ENCODE measurements at regions not wholly inside any gene's neighbourhood (a gene's known extent, or its start where the extent isn't known, plus 50 kb on each side); places are given as distances from the start of the nearest gene placed in this dataset.

GRCh38 chr22:27470169-27470772 lies 331.3 kb downstream of the MN1 start:
- Histone ChIP-seq H3K9ac (ENCODE audit: low read length in 3 of 3) (no peak overlapping the region), H3K4me1 (ENCODE audit: control insufficient read depth in 2 of 3, insufficient read depth in 2 of 3, low read depth in 1 of 3, low read length in 3 of 3) (no peaks in the 10 kb centered on the region), H3K4me3 (ENCODE audit: low read length in 3 of 3) (no peak overlapping the region), H3K9me3 (ENCODE audit: control insufficient read depth in 2 of 3, insufficient read depth in 1 of 3, low read length in 3 of 3) (no peaks in the 10 kb centered on the region), H3K27ac (ENCODE audit: low read depth in 2 of 2, low read length in 2 of 2) (no peak overlapping the region), H3K36me3 (ENCODE audit: control insufficient read depth in 2 of 3, insufficient read depth in 3 of 3, low read length in 3 of 3) (no peaks in the 10 kb centered on the region), H3K27me3 (ENCODE audit: control insufficient read depth, insufficient read depth, low read length) (no peaks in the 10 kb centered on the region)
- DNase-seq = no peak
- intact Hi-C loops (cut with DNase I) = no loop called here
- TF ChIP-seq CTCF (IDR thresholded peaks at IDR 0.05; ENCODE audit: borderline replicate concordance, extremely low read depth, insufficient read depth) = no peak
- no peak for FAIRE-seq

- H3K36me3 ChIP-seq (ENCODE audit: control insufficient read depth in 2 of 3, insufficient read depth in 3 of 3, low read length in 3 of 3) = no peaks in the 10 kb centered on the region
- intact Hi-C loops (cut with DNase I) = no loop called here
- no peak for FAIRE-seq
Measured at GRCh38 chr22:27472975-27473374, 328.6 kb downstream of the MN1 start.

GRCh38 chr22:27473533-27473932 lies 328.0 kb downstream of the MN1 start:
- Histone ChIP-seq H3K27ac (ENCODE audit: low read depth in 2 of 2, low read length in 2 of 2) (no peak overlapping the region), H3K9me3 (ENCODE audit: control insufficient read depth in 2 of 3, insufficient read depth in 1 of 3, low read length in 3 of 3) (no peaks in the 10 kb centered on the region), H3K36me3 (ENCODE audit: control insufficient read depth in 2 of 3, insufficient read depth in 3 of 3, low read length in 3 of 3) (no peaks in the 10 kb centered on the region), H3K9ac (ENCODE audit: low read length in 3 of 3) (no peak overlapping the region), H3K4me3 (ENCODE audit: low read length in 3 of 3) (no peak overlapping the region), H3K27me3 (ENCODE audit: control insufficient read depth, insufficient read depth, low read length) (no peaks in the 10 kb centered on the region), H3K4me1 (ENCODE audit: control insufficient read depth in 2 of 3, insufficient read depth in 2 of 3, low read depth in 1 of 3, low read length in 3 of 3) (no peaks in the 10 kb centered on the region)
- TF ChIP-seq CTCF (IDR thresholded peaks at IDR 0.05; ENCODE audit: borderline replicate concordance, extremely low read depth, insufficient read depth) = no peak
- no peak for FAIRE-seq
- intact Hi-C loops (cut with DNase I) = no loop called here
- no peak for DNase-seq

More at GRCh38 chr22:27472975-27473374, 328.6 kb downstream of the MN1 start:
- no peak for TF ChIP-seq CTCF (IDR thresholded peaks at IDR 0.05; ENCODE audit: borderline replicate concordance, extremely low read depth, insufficient read depth)
- no peak overlapping the region for H3K4me3 ChIP-seq (ENCODE audit: low read length in 3 of 3)
- H3K9ac ChIP-seq (ENCODE audit: low read length in 3 of 3) = no peak overlapping the region
- no peak for DNase-seq
- no peak overlapping the region for H3K27ac ChIP-seq (ENCODE audit: low read depth in 2 of 2, low read length in 2 of 2)
- H3K9me3 ChIP-seq (ENCODE audit: control insufficient read depth in 2 of 3, insufficient read depth in 1 of 3, low read length in 3 of 3) = no peaks in the 10 kb centered on the region
- H3K27me3 ChIP-seq (ENCODE audit: control insufficient read depth, insufficient read depth, low read length) = no peaks in the 10 kb centered on the region
- H3K4me1 ChIP-seq (ENCODE audit: control insufficient read depth in 2 of 3, insufficient read depth in 2 of 3, low read depth in 1 of 3, low read length in 3 of 3) = no peaks in the 10 kb centered on the region

- intact Hi-C loops (cut with DNase I) = no loop called here
- Histone ChIP-seq H3K9me3 (ENCODE audit: control insufficient read depth in 2 of 3, insufficient read depth in 1 of 3, low read length in 3 of 3) (no peaks in the 10 kb centered on the region), H3K4me1 (ENCODE audit: control insufficient read depth in 2 of 3, insufficient read depth in 2 of 3, low read depth in 1 of 3, low read length in 3 of 3) (no peaks in the 10 kb centered on the region), H3K36me3 (ENCODE audit: control insufficient read depth in 2 of 3, insufficient read depth in 3 of 3, low read length in 3 of 3) (no peaks in the 10 kb centered on the region), H3K4me3 (ENCODE audit: low read length in 3 of 3) (no peak overlapping the region), H3K27me3 (ENCODE audit: control insufficient read depth, insufficient read depth, low read length) (no peaks in the 10 kb centered on the region), H3K27ac (ENCODE audit: low read depth in 2 of 2, low read length in 2 of 2) (no peak overlapping the region), H3K9ac (ENCODE audit: low read length in 3 of 3) (no peak overlapping the region)
- no peak for TF ChIP-seq CTCF (IDR thresholded peaks at IDR 0.05; ENCODE audit: borderline replicate concordance, extremely low read depth, insufficient read depth)
- FAIRE-seq = no peak
- no peak for DNase-seq
Measured at GRCh38 chr22:27474112-27474571, 327.4 kb downstream of the MN1 start.

Measured in kidney (tissue), 13 donors.